GM10266 (cell line): ENCODE measurements at regions not wholly inside any gene's neighbourhood (a gene's known extent, or its start where the extent isn't known, plus 50 kb on each side); places are given as distances from the start of the nearest gene placed in this dataset.
"Not testable (repeated sequence)": the region's sequence is repeated elsewhere in the genome, so short reads cannot be mapped to it uniquely, and the experiment has no call there.

Source experiments
- DNase-seq: peaks from one replicate; pipeline ENCODE4 v3.0.0; 2012; ENCODE audit errors: extremely low spot score
- TF ChIP-seq, protein P1 (sequence below): IDR thresholded peaks from 2 replicates; pipeline ENCODE4 v1.5.1; 2012; ENCODE audit warnings: mild to moderate bottlenecking, low read depth; ENCODE audit not compliant: control insufficient read depth, insufficient read depth; ENCODE audit errors: missing control alignments

DNA sequence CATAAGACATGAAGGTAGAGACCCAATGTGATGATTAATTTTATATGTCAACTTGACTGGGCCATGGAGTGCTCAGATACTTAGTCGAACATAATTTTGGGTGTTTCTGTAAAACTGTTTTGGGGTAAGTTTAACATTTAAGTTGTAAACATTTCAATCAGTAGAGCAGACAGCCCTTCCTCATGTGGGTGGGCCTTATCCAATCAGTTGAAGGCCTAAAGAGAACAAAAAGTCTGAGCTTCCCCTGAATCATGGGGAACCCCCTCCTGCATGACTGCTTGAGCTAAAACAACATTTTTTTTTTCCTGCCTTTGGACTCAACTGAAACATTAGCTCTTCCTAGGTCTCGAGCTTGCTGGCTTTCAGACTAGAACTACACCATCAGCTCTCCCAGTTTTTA lies 327.3 kb upstream of the SOX9 start:
- DNase-seq, result no peak
- TF ChIP-seq, protein P1, sequence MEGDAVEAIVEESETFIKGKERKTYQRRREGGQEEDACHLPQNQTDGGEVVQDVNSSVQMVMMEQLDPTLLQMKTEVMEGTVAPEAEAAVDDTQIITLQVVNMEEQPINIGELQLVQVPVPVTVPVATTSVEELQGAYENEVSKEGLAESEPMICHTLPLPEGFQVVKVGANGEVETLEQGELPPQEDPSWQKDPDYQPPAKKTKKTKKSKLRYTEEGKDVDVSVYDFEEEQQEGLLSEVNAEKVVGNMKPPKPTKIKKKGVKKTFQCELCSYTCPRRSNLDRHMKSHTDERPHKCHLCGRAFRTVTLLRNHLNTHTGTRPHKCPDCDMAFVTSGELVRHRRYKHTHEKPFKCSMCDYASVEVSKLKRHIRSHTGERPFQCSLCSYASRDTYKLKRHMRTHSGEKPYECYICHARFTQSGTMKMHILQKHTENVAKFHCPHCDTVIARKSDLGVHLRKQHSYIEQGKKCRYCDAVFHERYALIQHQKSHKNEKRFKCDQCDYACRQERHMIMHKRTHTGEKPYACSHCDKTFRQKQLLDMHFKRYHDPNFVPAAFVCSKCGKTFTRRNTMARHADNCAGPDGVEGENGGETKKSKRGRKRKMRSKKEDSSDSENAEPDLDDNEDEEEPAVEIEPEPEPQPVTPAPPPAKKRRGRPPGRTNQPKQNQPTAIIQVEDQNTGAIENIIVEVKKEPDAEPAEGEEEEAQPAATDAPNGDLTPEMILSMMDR, result no peak

GRCh38 chr17:71798701-71799100 lies 322.1 kb upstream of the SOX9 start:
- TF ChIP-seq, protein P1, result no peak
- no peak for DNase-seq

- no peak for DNase-seq
- TF ChIP-seq, protein P1, result no peak
These were observed 321.2 kb upstream of the SOX9 start for GRCh38 chr17:71799657-71800056.

- TF ChIP-seq, protein P1, result no peak
- DNase-seq, result no peak
These were observed 319.5 kb upstream of the SOX9 start for GRCh38 chr17:71801301-71801700.

GRCh38 chr17:71802663-71803062 lies 318.2 kb upstream of the SOX9 start:
- TF ChIP-seq, protein P1, result no peak
- no peak for DNase-seq

DNA sequence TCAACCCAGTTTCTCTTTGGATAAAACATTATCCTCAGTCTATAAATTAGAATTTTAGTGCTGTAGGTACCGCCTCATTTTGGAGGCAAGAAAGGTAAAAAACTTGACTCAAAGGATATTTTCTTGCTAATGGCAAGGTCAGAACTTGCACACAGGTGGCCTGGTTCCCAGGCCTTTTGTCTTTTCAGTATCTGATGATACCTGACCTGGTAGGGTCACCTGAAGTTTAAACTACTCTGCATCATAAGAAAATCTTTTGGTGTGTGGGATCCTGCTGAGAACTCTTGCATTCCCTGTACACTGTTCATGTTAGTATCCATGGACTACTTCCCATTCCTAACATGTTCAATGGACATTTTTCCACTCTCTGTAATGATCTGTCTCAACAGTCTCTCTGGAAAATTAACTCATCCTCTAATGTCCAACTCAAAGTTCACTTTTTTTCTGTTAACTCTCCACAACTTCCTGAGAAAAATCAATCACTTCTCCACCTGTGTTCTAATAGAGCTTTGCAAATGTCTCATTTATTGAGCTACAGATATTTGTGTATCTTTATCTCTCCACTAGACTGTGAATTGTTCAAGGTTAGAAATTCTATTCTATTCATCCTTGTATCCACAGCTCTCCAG lies 317.1 kb upstream of the SOX9 start:
- TF ChIP-seq, protein P1, result no peak
- DNase-seq, result no peak

DNA sequence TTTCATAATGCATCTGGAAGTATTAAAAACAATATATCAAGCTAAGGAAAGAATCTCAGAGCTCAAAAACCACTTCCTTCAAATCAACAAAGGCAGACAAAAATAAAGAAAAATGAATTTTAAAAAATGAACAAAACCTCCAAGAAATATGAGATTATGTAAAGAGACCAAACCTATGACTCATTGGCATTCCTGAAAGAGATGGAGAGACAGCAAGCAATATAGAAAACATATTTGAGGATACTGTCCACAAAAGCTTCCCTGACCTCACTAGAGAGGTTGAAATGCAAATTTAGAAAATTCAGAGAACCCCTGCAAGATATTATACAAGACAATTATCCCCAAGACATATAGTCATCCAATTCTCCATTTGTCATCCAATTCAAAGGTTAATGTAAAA lies 311.3 kb upstream of the SOX9 start:
- DNase-seq, result no peak
- TF ChIP-seq, protein P1, result no peak

DNA sequence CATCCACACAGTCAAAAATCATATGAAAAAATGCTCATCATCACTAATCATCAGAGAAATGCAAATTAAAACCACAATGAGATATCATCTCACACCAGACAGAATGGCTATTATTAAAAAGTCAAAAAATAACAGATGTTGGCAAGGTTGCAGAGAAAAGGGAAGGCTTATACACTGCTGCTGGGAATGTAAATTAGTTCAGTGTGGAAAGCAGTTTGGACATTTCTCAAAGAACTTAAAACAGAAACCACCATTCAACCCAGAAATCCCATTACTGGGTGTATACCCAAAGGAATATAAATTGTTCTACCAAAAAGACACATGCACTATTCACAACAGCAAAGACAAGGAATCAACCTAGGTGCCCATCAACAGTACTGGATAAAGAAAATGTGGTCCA lies 307.0 kb upstream of the SOX9 start:
- DNase-seq, result not testable (repeated sequence)
